HepG2 (cell line): ENCODE measurements at regions not wholly inside any gene's neighbourhood (a gene's known extent, or its start where the extent isn't known, plus 50 kb on each side); places are given as distances from the start of the nearest gene placed in this dataset.

Source experiments
- ERF ChIP-seq: IDR thresholded peaks from 2 replicates; pipeline ENCODE4 v1.6.1; 2018; ENCODE audit warnings: missing biosample characterization, missing genetic modification reagents
- FOXJ3 ChIP-seq: sonication (generic); formaldehyde crosslinking; IDR thresholded peaks from 2 replicates; pipeline ENCODE4 v1.4.0; 2020; ENCODE audit warnings: missing genetic modification reagents, mild to moderate bottlenecking, borderline replicate concordance
- HCFC1 ChIP-seq: fragments of 150-350 bp; IDR thresholded peaks from 2 replicates; pipeline ENCODE4 v1.6.1; 2014; ENCODE audit warnings: low read depth, low read length
- KLF13 ChIP-seq: sonication (generic); formaldehyde crosslinking; IDR thresholded peaks from 2 replicates; pipeline ENCODE4 v1.4.0; 2020; ENCODE audit warnings: mild to moderate bottlenecking, missing genetic modification reagents
- TOPORS ChIP-seq: sonication (generic); formaldehyde crosslinking; IDR thresholded peaks from 2 replicates; pipeline ENCODE4 v1.8.0; 2023; ENCODE audit warnings: mild to moderate bottlenecking, missing genetic modification reagents
- ZNF281 ChIP-seq: sonication (generic); formaldehyde crosslinking; IDR thresholded peaks from 2 replicates; pipeline ENCODE4 v1.4.0; 2020; ENCODE audit warnings: missing genetic modification reagents, borderline replicate concordance
- ZNF431 ChIP-seq: sonication (generic); formaldehyde crosslinking; IDR thresholded peaks from 2 replicates; pipeline ENCODE4 v1.9.0; 2022; ENCODE audit warnings: missing genetic modification reagents, low read depth, mild to moderate bottlenecking, borderline replicate concordance
- ZNF883 ChIP-seq: sonication (generic); formaldehyde crosslinking; IDR thresholded peaks from 2 replicates; pipeline ENCODE4 v1.5.1; 2020; ENCODE audit warnings: mild to moderate bottlenecking, missing genetic modification reagents; ENCODE audit errors: not compliant biosample characterization
- ZSCAN29 ChIP-seq: sonication (generic); formaldehyde crosslinking; conservative IDR thresholded peaks from 2 replicates; pipeline ENCODE4 v1.4.0; 2020; ENCODE audit warnings: mild to moderate bottlenecking, missing genetic modification reagents

GRCh38 chr13:73451221-73452029, 392.6 kb downstream of the KLF5 start:
- no peak for TF ChIP-seq ZNF281
- TF ChIP-seq FOXJ3 (CRISPR knock-in tag): no peak
- no peak for TF ChIP-seq ZNF431
- TF ChIP-seq ZSCAN29: no peak
- TF ChIP-seq ZNF883 (CRISPR knock-in tag): no peak
- no peak for TF ChIP-seq HCFC1
- TF ChIP-seq ERF (CRISPR knock-in tag): no peak
- no peak for TF ChIP-seq TOPORS
- no peak for TF ChIP-seq KLF13
